Testis (tissue), 2 donors: ENCODE measurements at regions not wholly inside any gene's neighbourhood (a gene's known extent, or its start where the extent isn't known, plus 50 kb on each side); places are given as distances from the start of the nearest gene placed in this dataset.

Source experiments
- DNase-seq: peaks from one replicate; pipeline ENCODE4 v3.0.0-alpha.2; 2019
- H3K27ac ChIP-seq, 2 donors: fragments of 200-600 bp; sonication (generic); one replicate each; pipeline ENCODE4 v1.5.1; 2019
- H3K27me3 ChIP-seq: fragments of 200-600 bp; sonication (generic); one replicate; pipeline ENCODE4 v1.5.1; 2019
- H3K36me3 ChIP-seq: fragments of 200-600 bp; sonication (generic); one replicate; pipeline ENCODE4 v1.5.1; 2017; ENCODE audit warnings: low read depth; ENCODE audit errors: missing control alignments
- H3K4me1 ChIP-seq: fragments of 200-600 bp; sonication (generic); one replicate; pipeline ENCODE4 v1.5.1; 2019
- H3K4me3 ChIP-seq, 2 donors: fragments of 200-600 bp; sonication (generic); one replicate each; pipeline ENCODE4 v1.5.1; 2017 to 2019
- H3K9me3 ChIP-seq: fragments of 200-600 bp; sonication (generic); one replicate; pipeline ENCODE4 v1.5.1; 2017
- CTCF ChIP-seq, 3 experiments: fragments of 450-650 bp in 2 of 3; fragments of 200-600 bp in 1 of 3; sonication (generic) in 1 of 3; IDR thresholded peaks; one replicate each; pipeline ENCODE4 v1.5.1; 2016 to 2019; ENCODE audit warnings: antibody characterized with exemption in 3 of 3, mild to moderate bottlenecking in 2 of 3, moderate library complexity in 1 of 3
- POLR2A ChIP-seq: fragments of 450-650 bp; IDR thresholded peaks from one replicate; pipeline ENCODE4 v1.6.1; 2017; ENCODE audit warnings: antibody characterized with exemption, mild to moderate bottlenecking, moderate library complexity
- WGBS, 2 donors: methylation state at CpG; one replicate each; pipeline ENCODE4 v1.1.5; 2018; 5-methylcytosine and 5-hydroxymethylcytosine counted together
- intact Hi-C: fragments of 100-400 bp; cut with DNase I; formaldehyde crosslinking; loops from one replicate; pipeline ENCODE4 v1.15.1; 2023; ENCODE audit warnings: low total_unique reads

GRCh38 chr2:40964509-40965250, 512.8 kb upstream of the SLC8A1 start:
- Histone ChIP-seq H3K36me3 (no peaks in the 10 kb centered on the region), H3K4me3 (no peak overlapping the region), H3K27ac (no peak overlapping the region), H3K27me3 (no peaks in the 10 kb centered on the region), H3K4me1 (no peaks in the 10 kb centered on the region), H3K9me3 (no peaks in the 10 kb centered on the region)
- WGBS, 2 donors, result 80 to 87% methylated on average over 3 of the region's 3 CpGs
- TF ChIP-seq CTCF (IDR thresholded peaks at IDR 0.05) (no peak), POLR2A (no peak)
- DNase-seq, result no peak
- intact Hi-C loops, result no loop called here

- WGBS, 2 donors, result 90% methylated on average over 4 of the region's 4 CpGs
- no peaks in the 10 kb centered on the region for H3K36me3 ChIP-seq
- no peaks in the 10 kb centered on the region for H3K4me1 ChIP-seq
- no peak overlapping the region for H3K27ac ChIP-seq
- no peaks in the 10 kb centered on the region for H3K9me3 ChIP-seq
- intact Hi-C loops, result no loop called here
- DNase-seq, result no peak
- H3K4me3 ChIP-seq, result no peak overlapping the region
- TF ChIP-seq CTCF (IDR thresholded peaks at IDR 0.05) (no peak), POLR2A (no peak)
- no peaks in the 10 kb centered on the region for H3K27me3 ChIP-seq
These were observed 515.6 kb upstream of the SLC8A1 start for GRCh38 chr2:40967451-40967850.

- TF ChIP-seq POLR2A (no peak), CTCF (IDR thresholded peaks at IDR 0.05) (no peak)
- Histone ChIP-seq H3K4me3 (no peak overlapping the region), H3K27me3 (no peaks in the 10 kb centered on the region), H3K27ac (no peak overlapping the region), H3K9me3 (no peaks in the 10 kb centered on the region), H3K4me1 (no peaks in the 10 kb centered on the region), H3K36me3 (no peaks in the 10 kb centered on the region)
- intact Hi-C loops, result no loop called here
- 77 to 83% methylated on average over 4 of the region's 4 CpGs for WGBS, 2 donors
- no peak for DNase-seq
These were observed 523.3 kb upstream of the SLC8A1 start for GRCh38 chr2:40975151-40975550.

GRCh38 chr2:40997362-40997761, 545.5 kb upstream of the SLC8A1 start:
- intact Hi-C loops, result no loop called here
- H3K4me3 ChIP-seq, result no peak overlapping the region
- DNase-seq, result no peak
- no peaks in the 10 kb centered on the region for H3K36me3 ChIP-seq
- H3K27me3 ChIP-seq, result no peaks in the 10 kb centered on the region
- no peak overlapping the region for H3K27ac ChIP-seq
- WGBS, 2 donors, result 67 to 76% methylated on average over 4 of the region's 4 CpGs
- H3K4me1 ChIP-seq, result no peaks in the 10 kb centered on the region
- H3K9me3 ChIP-seq, result no peaks in the 10 kb centered on the region
- TF ChIP-seq CTCF (IDR thresholded peaks at IDR 0.05) (no peak), POLR2A (no peak)

GRCh38 chr2:41000374-41000773, 548.5 kb upstream of the SLC8A1 start:
- intact Hi-C loops, result no loop called here
- H3K9me3 ChIP-seq, result no peaks in the 10 kb centered on the region
- TF ChIP-seq POLR2A (no peak), CTCF (IDR thresholded peaks at IDR 0.05) (no peak)
- H3K4me1 ChIP-seq, result no peaks in the 10 kb centered on the region
- no peaks in the 10 kb centered on the region for H3K36me3 ChIP-seq
- no peaks in the 10 kb centered on the region for H3K27me3 ChIP-seq
- no peak for DNase-seq
- H3K4me3 ChIP-seq, result no peak overlapping the region
- WGBS, 2 donors, result 55 to 61% methylated on average over 1 of the region's 1 CpG
- no peak overlapping the region for H3K27ac ChIP-seq
